ENCODE measurements at regions not wholly inside any gene's neighbourhood (a gene's known extent, or its start where the extent isn't known, plus 50 kb on each side); places are given as distances from the start of the nearest gene placed in this dataset.
"Not testable (repeated sequence)": the region's sequence is repeated elsewhere in the genome, so short reads cannot be mapped to it uniquely, and the experiment has no call there.

- no peak for DNase-seq (ENCODE audit: low spot score)
Observed at GRCh38 chr14:51444353-51445000, 204.4 kb downstream of the TMX1 start.

- no peak for DNase-seq (ENCODE audit: low spot score)
Observed at GRCh38 chr14:51445001-51445390, 204.9 kb downstream of the TMX1 start.

- no peak for DNase-seq (ENCODE audit: low spot score)
Observed at GRCh38 chr14:51446771-51447170, 204.9 kb upstream of the FRMD6 start.

- no peak for DNase-seq (ENCODE audit: low spot score)
Observed at GRCh38 chr14:51447411-51447810, 204.3 kb upstream of the FRMD6 start.

GRCh38 chr14:51448831-51449670 is 202.7 kb upstream of the FRMD6 start:
- DNase-seq (ENCODE audit: low spot score): no peak

GRCh38 chr14:51449681-51450080 is 202.0 kb upstream of the FRMD6 start:
- DNase-seq (ENCODE audit: low spot score): no peak

GRCh38 chr14:51451561-51451960 is 200.1 kb upstream of the FRMD6 start:
- no peak for DNase-seq (ENCODE audit: low spot score)

GRCh38 chr14:51453869-51454268 is 197.8 kb upstream of the FRMD6 start:
- no peak for DNase-seq (ENCODE audit: low spot score)

- DNase-seq (ENCODE audit: low spot score): no peak
Observed at GRCh38 chr14:51454351-51454750, 197.4 kb upstream of the FRMD6 start.

- DNase-seq (ENCODE audit: low spot score): no peak
Observed at GRCh38 chr14:51455041-51455835, 196.5 kb upstream of the FRMD6 start.

- no peak for DNase-seq (ENCODE audit: low spot score)
Observed at GRCh38 chr14:51457843-51458562, 193.7 kb upstream of the FRMD6 start.

GRCh38 chr14:51458563-51458955 is 193.2 kb upstream of the FRMD6 start:
- no peak for DNase-seq (ENCODE audit: low spot score)

GRCh38 chr14:51460011-51460410 is 191.7 kb upstream of the FRMD6 start:
- no peak for DNase-seq (ENCODE audit: low spot score)

- DNase-seq (ENCODE audit: low spot score): no peak
Observed at GRCh38 chr14:51462182-51462581, 189.5 kb upstream of the FRMD6 start.

- DNase-seq (ENCODE audit: low spot score): no peak
Observed at GRCh38 chr14:51462706-51463105, 189.0 kb upstream of the FRMD6 start.

- no peak for DNase-seq (ENCODE audit: low spot score)
Observed at GRCh38 chr14:51463461-51463860, 188.2 kb upstream of the FRMD6 start.

- DNase-seq (ENCODE audit: low spot score): no peak
Observed at GRCh38 chr14:51464411-51464810, 187.3 kb upstream of the FRMD6 start.

GRCh38 chr14:51465486-51465885 is 186.2 kb upstream of the FRMD6 start:
- DNase-seq (ENCODE audit: low spot score): no peak

GRCh38 chr14:51467392-51467791 is 184.3 kb upstream of the FRMD6 start:
- DNase-seq (ENCODE audit: low spot score): not testable (repeated sequence)

GRCh38 chr14:51468523-51468922 is 183.2 kb upstream of the FRMD6 start:
- no peak for DNase-seq (ENCODE audit: low spot score)

GRCh38 chr14:51472881-51473280 is 178.8 kb upstream of the FRMD6 start:
- DNase-seq (ENCODE audit: low spot score): no peak

- no peak for DNase-seq (ENCODE audit: low spot score)
Observed at GRCh38 chr14:51473351-51473750, 178.4 kb upstream of the FRMD6 start.

Measured in NAMALWA (cell line).